Ishikawa (cell line): ENCODE measurements at regions not wholly inside any gene's neighbourhood (a gene's known extent, or its start where the extent isn't known, plus 50 kb on each side); places are given as distances from the start of the nearest gene placed in this dataset.

Experiments used
- CEBPB ChIP-seq: IDR thresholded peaks from 2 replicates; pipeline ENCODE4 v1.6.1; 2012
- CREB1 ChIP-seq: IDR thresholded peaks from 2 replicates; pipeline ENCODE4 v1.6.1; 2012; ENCODE audit warnings: low read depth
- EGR1 ChIP-seq: IDR thresholded peaks from 2 replicates; pipeline ENCODE4 v1.6.1; 2012
- EP300 ChIP-seq: IDR thresholded peaks from 2 replicates; pipeline ENCODE4 v1.6.1; 2012; ENCODE audit warnings: borderline replicate concordance
- FOXM1 ChIP-seq: IDR thresholded peaks from 2 replicates; pipeline ENCODE4 v1.6.1; 2012; ENCODE audit warnings: low read depth, borderline replicate concordance
- NFIC ChIP-seq: IDR thresholded peaks from 2 replicates; pipeline ENCODE4 v1.6.1; 2012
- RAD21 ChIP-seq: IDR thresholded peaks from 2 replicates; pipeline ENCODE4 v1.6.1; 2012; ENCODE audit warnings: low read depth
- TAF1 ChIP-seq: IDR thresholded peaks from 2 replicates; pipeline ENCODE4 v1.6.1; 2012; ENCODE audit warnings: low read depth, mild to moderate bottlenecking
- TCF12 ChIP-seq: IDR thresholded peaks from 2 replicates; pipeline ENCODE4 v1.6.1; 2012; ENCODE audit warnings: low read depth
- TEAD4 ChIP-seq: IDR thresholded peaks from 2 replicates; pipeline ENCODE4 v1.6.1; 2012
- YY1 ChIP-seq: IDR thresholded peaks from 2 replicates; pipeline ENCODE4 v1.6.1; 2012; ENCODE audit warnings: low read depth
- ZBTB7A ChIP-seq: IDR thresholded peaks from 2 replicates; pipeline ENCODE4 v1.6.1; 2012; ENCODE audit warnings: low read depth
- TF ChIP-seq, protein P1 (sequence below): IDR thresholded peaks from 2 replicates; pipeline ENCODE4 v1.6.1; 2012; ENCODE audit warnings: low read depth, mild to moderate bottlenecking
- TF ChIP-seq, protein P2 (sequence below): IDR thresholded peaks from 2 replicates; pipeline ENCODE4 v1.6.1; 2012
- TF ChIP-seq, protein P3 (sequence below): IDR thresholded peaks from 2 replicates; pipeline ENCODE4 v1.6.1; 2012

DNA sequence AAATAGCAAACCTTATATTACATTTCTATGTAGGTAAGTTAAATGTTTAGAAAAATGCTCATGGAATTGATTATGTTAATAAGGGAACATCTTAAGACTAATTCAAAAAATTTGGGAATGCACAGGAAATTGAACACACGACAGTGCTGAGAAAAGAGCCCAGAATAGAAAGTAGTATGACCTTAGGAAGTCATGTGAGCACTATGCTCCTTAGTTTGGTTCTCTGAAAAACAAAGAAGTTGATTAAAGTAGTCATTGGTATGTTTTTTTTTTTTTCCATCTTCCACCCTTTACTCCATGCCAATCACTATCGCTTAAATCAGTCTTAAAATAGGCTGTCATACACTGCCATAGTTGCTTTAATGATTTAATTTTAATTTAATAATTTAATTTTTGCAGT is 242.9 kb downstream of the ANKRD7 start:
- TF ChIP-seq EGR1, result no peak
- no peak for TF ChIP-seq TEAD4
- TF ChIP-seq YY1, result no peak
- TF ChIP-seq ZBTB7A, result no peak
- TF ChIP-seq, protein P1, sequence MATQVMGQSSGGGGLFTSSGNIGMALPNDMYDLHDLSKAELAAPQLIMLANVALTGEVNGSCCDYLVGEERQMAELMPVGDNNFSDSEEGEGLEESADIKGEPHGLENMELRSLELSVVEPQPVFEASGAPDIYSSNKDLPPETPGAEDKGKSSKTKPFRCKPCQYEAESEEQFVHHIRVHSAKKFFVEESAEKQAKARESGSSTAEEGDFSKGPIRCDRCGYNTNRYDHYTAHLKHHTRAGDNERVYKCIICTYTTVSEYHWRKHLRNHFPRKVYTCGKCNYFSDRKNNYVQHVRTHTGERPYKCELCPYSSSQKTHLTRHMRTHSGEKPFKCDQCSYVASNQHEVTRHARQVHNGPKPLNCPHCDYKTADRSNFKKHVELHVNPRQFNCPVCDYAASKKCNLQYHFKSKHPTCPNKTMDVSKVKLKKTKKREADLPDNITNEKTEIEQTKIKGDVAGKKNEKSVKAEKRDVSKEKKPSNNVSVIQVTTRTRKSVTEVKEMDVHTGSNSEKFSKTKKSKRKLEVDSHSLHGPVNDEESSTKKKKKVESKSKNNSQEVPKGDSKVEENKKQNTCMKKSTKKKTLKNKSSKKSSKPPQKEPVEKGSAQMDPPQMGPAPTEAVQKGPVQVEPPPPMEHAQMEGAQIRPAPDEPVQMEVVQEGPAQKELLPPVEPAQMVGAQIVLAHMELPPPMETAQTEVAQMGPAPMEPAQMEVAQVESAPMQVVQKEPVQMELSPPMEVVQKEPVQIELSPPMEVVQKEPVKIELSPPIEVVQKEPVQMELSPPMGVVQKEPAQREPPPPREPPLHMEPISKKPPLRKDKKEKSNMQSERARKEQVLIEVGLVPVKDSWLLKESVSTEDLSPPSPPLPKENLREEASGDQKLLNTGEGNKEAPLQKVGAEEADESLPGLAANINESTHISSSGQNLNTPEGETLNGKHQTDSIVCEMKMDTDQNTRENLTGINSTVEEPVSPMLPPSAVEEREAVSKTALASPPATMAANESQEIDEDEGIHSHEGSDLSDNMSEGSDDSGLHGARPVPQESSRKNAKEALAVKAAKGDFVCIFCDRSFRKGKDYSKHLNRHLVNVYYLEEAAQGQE, result no peak
- no peak for TF ChIP-seq CEBPB
- TF ChIP-seq, protein P2, sequence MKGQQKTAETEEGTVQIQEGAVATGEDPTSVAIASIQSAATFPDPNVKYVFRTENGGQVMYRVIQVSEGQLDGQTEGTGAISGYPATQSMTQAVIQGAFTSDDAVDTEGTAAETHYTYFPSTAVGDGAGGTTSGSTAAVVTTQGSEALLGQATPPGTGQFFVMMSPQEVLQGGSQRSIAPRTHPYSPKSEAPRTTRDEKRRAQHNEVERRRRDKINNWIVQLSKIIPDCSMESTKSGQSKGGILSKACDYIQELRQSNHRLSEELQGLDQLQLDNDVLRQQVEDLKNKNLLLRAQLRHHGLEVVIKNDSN, result no peak
- TF ChIP-seq, protein P3, sequence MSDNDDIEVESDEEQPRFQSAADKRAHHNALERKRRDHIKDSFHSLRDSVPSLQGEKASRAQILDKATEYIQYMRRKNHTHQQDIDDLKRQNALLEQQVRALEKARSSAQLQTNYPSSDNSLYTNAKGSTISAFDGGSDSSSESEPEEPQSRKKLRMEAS, result no peak
- TF ChIP-seq NFIC, result no peak
- no peak for TF ChIP-seq FOXM1
- TF ChIP-seq EP300, result no peak
- no peak for TF ChIP-seq RAD21
- TF ChIP-seq CREB1, result no peak
- TF ChIP-seq TCF12, result no peak
- TF ChIP-seq TAF1, result no peak

DNA sequence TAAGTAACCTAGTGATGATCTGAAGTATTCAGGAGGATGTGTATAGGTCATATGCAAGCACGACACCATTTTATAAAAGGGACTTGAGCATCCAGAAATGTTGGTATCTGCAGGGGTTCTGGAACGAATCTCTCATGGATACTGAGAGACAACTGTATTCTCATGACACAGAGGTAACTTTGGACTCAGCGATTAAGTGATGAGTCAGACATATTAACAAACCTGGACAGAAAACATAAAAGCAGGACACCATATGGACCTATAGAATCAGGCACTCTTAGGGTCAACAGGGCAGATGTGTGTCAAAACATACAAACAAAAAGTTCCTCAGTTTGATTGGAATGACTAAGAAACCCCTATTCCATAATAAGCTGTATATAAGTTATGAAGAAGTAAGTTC is 248.1 kb downstream of the ANKRD7 start:
- no peak for TF ChIP-seq YY1
- TF ChIP-seq FOXM1, result no peak

DNA sequence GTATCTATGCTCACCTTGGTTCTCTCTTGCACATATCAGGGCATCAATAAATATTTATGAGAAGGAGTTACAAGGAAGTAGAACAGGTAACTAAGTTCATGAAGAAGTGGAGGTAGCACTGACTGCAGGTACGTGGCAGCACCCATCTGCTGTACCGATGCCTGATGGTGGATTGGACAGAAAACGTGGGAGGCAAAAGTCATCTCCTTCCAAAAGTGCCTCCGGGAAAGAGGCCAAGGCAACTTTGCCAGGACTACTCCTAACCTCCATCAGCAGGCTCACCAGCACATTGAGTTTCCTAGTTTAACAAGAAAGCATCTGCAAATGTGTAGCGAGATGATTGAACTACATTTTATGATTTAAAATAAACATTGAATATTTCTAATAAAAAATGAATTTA is 248.8 kb downstream of the ANKRD7 start:
- TF ChIP-seq TAF1 (no peak), YY1 (no peak), CEBPB (no peak), RAD21 (no peak), FOXM1 (no peak), TEAD4 (no peak), TCF12 (no peak), NFIC (no peak), ZBTB7A (no peak), EGR1 (no peak)
- TF ChIP-seq, protein P1, result no peak
- TF ChIP-seq, protein P2, result no peak
- TF ChIP-seq, protein P3, result no peak

DNA sequence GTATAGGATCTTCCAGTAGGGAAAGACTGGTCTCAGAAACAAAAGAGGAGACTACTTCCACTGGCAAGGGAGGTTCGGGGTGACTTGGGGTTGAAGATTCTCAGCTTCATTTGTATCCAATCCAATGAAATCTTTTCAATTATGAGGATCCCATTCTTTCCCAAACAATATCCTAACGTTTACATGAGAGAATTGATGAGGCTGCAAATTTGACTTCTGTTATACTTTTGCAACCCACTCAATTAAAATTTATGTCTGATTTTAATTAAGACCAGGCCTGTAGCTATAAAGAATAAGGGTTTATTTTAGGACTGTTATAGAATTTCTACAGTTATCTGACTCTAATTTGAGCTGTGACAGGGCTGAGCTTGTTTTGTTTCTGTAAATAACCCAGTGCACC is 251.5 kb downstream of the ANKRD7 start:
- TF ChIP-seq EGR1 (no peak), TCF12 (no peak), CEBPB (no peak), YY1 (no peak), NFIC (no peak), CREB1 (no peak), TEAD4 (no peak), TAF1 (no peak)
- TF ChIP-seq, protein P1, result no peak
- TF ChIP-seq, protein P2, result no peak

DNA sequence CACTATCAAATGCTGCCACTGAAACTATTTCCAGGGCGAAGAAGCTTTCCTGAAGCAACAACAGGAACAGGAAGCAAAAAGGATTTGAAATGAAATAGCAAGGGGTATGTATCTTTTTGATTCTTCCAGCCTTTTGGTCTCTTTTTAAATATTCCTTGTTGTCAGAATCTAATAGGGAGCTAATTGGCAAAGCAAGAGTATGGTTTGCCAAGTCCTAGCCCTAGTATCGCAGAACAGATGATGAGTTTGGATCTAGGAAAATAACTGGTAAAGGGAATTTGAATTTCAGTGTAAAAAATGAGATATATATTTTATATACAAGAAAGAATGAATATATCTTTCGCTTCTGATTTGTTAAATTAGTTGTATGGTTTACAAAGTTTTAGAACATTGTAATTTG is 252.5 kb downstream of the ANKRD7 start:
- TF ChIP-seq CEBPB, result no peak
- TF ChIP-seq, protein P3, result no peak
- TF ChIP-seq, protein P2, result no peak
- TF ChIP-seq EP300, result no peak
- no peak for TF ChIP-seq TCF12
- TF ChIP-seq TEAD4, result no peak
- TF ChIP-seq YY1, result no peak
- no peak for TF ChIP-seq RAD21
- no peak for TF ChIP-seq FOXM1
- TF ChIP-seq CREB1, result no peak
